Renal cortex interstitium (tissue), 11 donors: ENCODE measurements at regions not wholly inside any gene's neighbourhood (a gene's known extent, or its start where the extent isn't known, plus 50 kb on each side); places are given as distances from the start of the nearest gene placed in this dataset.

Source experiments
- DNase-seq, 11 donors: peaks; one replicate each; pipeline ENCODE4 v3.0.0-alpha.2; 2013; ENCODE audit warnings: low read depth in 9 of 11, low spot score in 4 of 11; ENCODE audit errors: extremely low read depth in 1 of 11

GRCh38 chr3:194274424-194275085, 76.6 kb downstream of the CPN2 start:
- DNase-seq, result no peak

GRCh38 chr3:194275291-194275690, 75.8 kb downstream of the CPN2 start:
- DNase-seq, result no peak

GRCh38 chr3:194275721-194276120, 75.4 kb downstream of the CPN2 start:
- DNase-seq, result no peak

- no peak for DNase-seq
Observed at GRCh38 chr3:194276768-194277103, 74.4 kb downstream of the CPN2 start.

DNA sequence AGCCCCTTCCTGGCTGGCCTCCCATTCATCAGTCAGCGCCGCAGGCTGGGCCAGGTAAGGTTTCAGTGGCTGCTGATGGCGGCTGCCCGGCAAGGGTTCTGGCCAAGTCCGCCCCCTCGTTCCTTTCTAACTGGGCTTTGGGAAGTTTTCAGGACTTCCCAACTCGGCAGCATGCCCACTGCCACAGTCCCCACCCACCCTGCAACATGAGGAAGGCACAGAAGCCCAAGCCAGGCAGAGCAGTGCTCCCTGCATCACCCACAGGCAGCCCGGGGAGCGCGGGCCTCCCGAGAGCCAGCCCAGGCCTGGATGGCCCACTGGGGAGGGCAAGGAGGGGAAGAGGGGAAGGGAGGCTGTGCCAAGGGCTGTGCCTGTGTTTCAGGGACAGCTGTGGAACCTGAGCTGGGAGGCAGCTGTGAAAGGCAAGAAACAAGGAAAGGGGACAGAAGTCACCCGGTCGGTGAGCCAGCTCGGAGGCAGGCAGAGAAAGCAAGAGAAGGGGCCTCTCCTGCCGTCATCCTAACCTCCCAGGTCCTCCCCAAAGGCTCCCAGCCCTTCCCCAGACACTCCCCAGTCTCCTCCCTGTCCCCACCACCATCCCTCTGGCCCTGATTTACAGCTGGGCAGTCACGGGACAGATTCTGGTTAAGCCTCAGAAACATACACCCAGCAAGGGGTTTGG, 73.9 kb downstream of the CPN2 start:
- no peak for DNase-seq

GRCh38 chr3:194277786-194278130, 73.4 kb downstream of the CPN2 start:
- no peak for DNase-seq

- no peak for DNase-seq
Observed at GRCh38 chr3:194278186-194278845, 72.8 kb downstream of the CPN2 start.

DNA sequence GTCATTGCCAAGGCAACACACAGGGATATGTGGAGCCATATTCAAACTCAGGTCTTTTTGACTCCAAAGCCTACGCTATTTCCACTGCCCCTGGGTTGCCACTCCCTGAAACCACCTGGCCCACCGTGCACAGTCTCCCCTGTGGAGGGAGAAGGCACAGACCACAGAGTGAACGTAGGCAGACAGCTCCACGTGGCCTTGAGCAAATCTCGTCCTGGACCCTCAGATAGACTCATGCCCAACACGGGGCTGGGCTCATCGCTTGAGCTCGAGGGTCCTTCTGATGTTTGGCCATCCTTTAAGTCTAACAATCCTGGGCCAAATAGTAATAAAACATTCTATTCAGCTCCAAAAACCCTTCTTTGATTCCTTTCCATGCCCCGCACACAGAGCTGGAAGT, 72.0 kb downstream of the CPN2 start:
- no peak for DNase-seq

- DNase-seq, result no peak
Observed at GRCh38 chr3:194279701-194280360, 71.3 kb downstream of the CPN2 start.

- no peak for DNase-seq
Observed at GRCh38 chr3:194280777-194281176, 70.4 kb downstream of the CPN2 start.

- DNase-seq, result no peak
Observed at GRCh38 chr3:194281306-194281705, 69.8 kb downstream of the CPN2 start.

DNA sequence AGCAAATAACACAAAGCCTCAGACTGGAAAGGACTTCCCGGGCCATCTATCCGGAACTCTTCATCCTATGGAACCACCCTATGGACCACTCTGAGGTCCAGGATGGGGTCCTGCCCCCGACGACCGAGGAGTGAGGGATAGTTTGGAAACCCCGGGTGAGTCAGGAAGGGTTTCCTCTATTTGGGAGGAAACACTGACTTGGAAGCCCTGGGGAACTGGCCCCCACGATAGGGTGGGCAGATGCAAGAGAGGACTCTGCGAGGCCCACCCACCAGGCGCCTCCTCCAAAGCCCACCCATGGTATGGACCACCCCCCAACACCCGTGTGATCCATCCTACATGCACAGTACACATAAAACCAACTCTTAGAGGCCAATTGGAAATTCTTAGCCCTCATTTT, 69.4 kb downstream of the CPN2 start:
- DNase-seq, result no peak

- no peak for DNase-seq
Observed at GRCh38 chr3:194282436-194283122, 68.5 kb downstream of the CPN2 start.

DNA sequence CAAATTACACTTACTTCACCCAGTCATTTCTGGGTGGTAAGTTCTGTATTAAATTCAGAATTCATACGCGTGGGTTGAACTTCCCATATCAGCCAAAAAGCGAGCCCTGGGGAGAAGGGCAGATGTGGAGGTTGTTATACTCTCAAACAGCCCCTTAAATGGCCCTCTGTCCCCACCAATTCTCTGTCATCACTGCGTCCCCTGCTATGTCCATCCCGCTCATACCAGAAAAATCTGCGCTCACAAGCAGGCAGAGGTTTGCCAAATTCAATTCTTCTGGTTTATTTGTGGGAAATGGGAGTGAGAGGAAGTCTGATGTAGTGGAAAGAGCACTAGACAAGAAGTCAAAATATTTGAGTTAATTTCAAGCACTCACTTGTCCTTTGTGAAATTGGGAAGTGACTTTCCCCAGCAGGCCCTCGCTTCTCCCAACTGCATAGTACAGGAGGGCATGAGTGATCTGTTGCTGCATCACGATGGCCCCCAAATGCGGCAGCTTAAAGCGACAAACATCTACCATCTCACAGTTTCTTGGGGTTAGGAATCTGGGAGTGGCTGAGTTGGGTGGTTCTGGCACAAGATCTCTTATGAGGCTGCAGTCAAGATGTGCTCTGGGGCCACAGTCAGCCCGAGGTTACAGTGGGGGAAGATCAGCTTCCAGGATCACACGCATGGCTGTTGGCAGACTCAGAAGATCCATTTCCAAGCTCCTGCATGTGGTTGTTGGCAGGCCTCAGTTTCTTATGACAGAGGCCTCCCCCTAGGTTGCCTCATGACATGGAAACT, 67.7 kb downstream of the CPN2 start:
- no peak for DNase-seq

DNA sequence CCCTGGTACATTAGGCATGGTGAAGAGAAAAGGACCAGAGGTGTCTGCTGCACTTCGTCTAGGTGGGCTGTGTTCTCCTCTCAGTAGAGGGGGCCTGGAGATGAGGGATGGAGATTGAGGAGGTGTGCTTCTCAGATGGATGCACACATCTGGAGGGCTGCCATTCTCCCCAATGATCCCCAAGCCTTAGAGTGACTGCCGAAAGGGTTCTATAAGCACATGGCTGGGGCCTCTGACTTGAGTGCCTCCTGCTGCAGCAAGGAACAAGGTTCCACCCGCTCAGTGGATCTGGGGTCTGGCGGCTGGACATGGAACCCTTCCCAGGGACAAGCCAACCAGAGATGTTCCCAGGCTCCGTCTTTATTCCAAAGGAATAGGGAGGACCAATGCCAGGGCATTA, 66.8 kb downstream of the CPN2 start:
- DNase-seq, result no peak

DNA sequence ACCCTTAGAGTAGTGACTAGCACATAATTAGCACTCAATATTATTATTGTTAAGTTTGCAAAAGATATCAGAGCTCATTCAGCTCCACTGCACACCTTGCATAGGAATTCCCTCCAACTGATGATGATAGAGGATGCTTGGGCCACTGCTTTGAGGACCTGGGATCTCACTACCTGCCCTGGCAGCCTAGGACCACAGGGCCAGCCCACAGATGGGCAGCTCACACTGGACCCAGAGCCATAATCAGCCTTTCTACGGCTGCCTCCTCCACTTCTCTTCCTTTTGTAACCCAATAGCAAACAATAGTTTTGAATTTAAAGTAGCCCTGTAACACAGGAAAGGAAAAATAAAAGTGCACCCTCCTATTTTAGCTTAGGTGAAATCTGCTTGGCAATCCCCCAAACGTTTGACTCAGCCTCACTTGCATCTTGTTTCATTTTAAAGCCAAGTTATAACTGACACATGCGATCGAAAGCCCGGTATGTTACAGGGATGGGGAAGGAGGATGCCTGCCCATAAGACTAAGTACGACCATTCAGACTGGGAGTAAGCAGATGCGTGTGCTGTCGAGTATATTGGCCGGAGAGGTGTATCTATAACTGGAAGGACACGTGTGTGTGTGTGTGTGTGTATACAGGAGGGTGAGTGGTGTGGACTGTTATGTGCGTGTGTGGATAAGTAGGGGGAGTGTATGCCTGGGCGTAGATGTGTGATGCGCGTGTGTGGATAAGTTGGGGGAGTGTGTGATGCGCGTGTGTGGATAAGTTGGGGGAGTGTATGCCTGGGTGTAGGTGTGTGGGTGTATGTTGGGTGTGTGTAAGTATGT, 65.9 kb downstream of the CPN2 start:
- DNase-seq, result no peak

DNA sequence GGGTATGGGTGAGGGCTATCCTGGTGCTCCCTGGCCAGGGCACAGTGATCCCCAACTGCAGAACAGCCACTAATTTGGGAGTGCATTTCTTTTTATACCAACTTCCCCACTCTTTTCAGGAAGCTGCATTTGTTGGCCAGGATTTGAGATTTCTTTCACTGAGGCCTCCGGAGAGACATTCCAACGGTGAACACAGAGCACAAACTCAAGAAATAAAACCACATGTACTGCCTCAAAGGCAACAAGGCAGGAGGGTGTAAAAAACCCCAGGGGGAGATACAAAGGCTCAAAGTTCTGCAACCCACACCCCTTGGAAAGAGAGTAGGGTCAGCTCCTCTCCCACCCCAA, 65.3 kb downstream of the CPN2 start:
- no peak for DNase-seq
